ENCODE measurements at regions not wholly inside any gene's neighbourhood (a gene's known extent, or its start where the extent isn't known, plus 50 kb on each side); places are given as distances from the start of the nearest gene placed in this dataset.
"Not testable (repeated sequence)": the region's sequence is repeated elsewhere in the genome, so short reads cannot be mapped to it uniquely, and the experiment has no call there.

DNA sequence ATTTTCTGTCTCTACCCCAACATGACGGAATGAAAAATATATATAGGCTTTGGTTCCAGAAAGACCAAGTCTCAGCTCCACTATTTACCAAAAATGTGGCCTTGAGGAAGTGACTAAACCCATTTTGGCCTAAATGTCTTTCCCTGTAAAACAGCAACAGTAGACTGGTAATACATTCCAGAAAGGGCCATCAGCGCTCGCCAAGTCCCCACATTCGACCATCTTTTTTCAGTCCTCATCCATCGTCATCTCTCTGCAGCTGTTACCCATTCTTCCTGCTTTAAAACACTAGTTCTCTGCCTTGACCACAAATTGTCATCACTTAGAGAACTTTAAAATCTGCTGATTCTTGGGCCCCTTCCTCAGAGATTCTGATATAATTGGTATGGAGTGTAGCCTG lies 183.8 kb upstream of the CTAGE1 start:
- H3K4me3 ChIP-seq (ENCODE audit: low read length in 2 of 2) = no peak overlapping the region
- no peaks in the 10 kb centered on the region for H3K27me3 ChIP-seq (ENCODE audit: control insufficient read depth in 3 of 3, insufficient read depth in 3 of 3, low read depth in 1 of 3, low read length in 3 of 3)
- H2BK12ac ChIP-seq (ENCODE audit: low read length) = no peak overlapping the region
- no peak overlapping the region for H3K14ac ChIP-seq (ENCODE audit: low read length)
- no peaks in the 10 kb centered on the region for H3K79me1 ChIP-seq (ENCODE audit: low read depth, low read length)
- H3K4ac ChIP-seq (ENCODE audit: low read length) = no peak overlapping the region
- H4K8ac ChIP-seq (ENCODE audit: low read depth, low read length) = no peak overlapping the region
- no CpG with 5 or more reads among the region's 5 CpGs for WGBS, 2 donors (ENCODE audit: extremely low coverage in 2 of 2, insufficient read length in 2 of 2, insufficient replicate concordance in 1 of 2)
- no peak overlapping the region for H4K91ac ChIP-seq (ENCODE audit: low read depth, low read length, poor library complexity)
- H3K36me3 ChIP-seq (replicated peaks in 1 of 2; ENCODE audit: control insufficient read depth in 2 of 2, insufficient read depth in 2 of 2, low read length in 2 of 2) = no peaks in the 10 kb centered on the region
- H3K27ac ChIP-seq (replicated peaks; ENCODE audit: low read length) = no peak overlapping the region
- H2AFZ ChIP-seq (ENCODE audit: low read length) = no peak overlapping the region
- no peaks in the 10 kb centered on the region for H3K9me3 ChIP-seq (replicated peaks in 1 of 2; ENCODE audit: control insufficient read depth in 2 of 2, insufficient read depth in 1 of 2, low read depth in 1 of 2, low read length in 2 of 2)
- H3K4me1 ChIP-seq (ENCODE audit: control insufficient read depth in 2 of 2, insufficient read depth in 1 of 2, low read depth in 1 of 2, low read length in 2 of 2) = peaks cover 0 to 4% of the 10 kb centered on the region in 2 donors
- H3K23ac ChIP-seq (ENCODE audit: low read depth, low read length, poor library complexity) = no peak overlapping the region
- DNase-seq (ENCODE audit: low spot score) = no peak
- no peak overlapping the region for H2BK120ac ChIP-seq (ENCODE audit: low read depth, low read length)
- no peak overlapping the region for H3K9ac ChIP-seq (ENCODE audit: low read depth, low read length, poor library complexity)
- no peak overlapping the region for H3K18ac ChIP-seq (ENCODE audit: low read length)
- no peak overlapping the region for H2BK15ac ChIP-seq (ENCODE audit: low read length)
- H2AK5ac ChIP-seq (ENCODE audit: low read depth, low read length) = no peak overlapping the region
- H3K4me2 ChIP-seq (ENCODE audit: insufficient read depth, low read length, poor library complexity, severe bottlenecking) = no peak overlapping the region
- no peak overlapping the region for H2BK5ac ChIP-seq (ENCODE audit: low read length)

DNA sequence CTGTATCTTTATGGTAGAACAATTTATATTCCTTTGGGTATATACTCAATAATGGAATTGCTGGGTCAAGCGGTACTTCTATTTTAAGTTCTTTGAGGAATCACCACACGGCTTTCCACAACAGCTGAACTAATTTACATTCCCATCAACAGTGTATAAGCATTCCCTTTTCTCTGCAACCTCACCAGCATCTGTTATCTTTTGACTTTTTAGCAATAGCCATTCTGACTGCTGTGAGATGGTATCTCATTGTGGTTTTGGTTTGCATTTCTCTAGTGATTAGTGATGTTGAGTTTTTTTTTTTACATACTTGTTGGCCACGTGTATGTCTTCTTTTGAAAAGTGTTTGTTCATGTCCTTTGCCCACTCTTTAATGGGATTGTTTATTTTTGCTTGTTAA lies 184.7 kb upstream of the CTAGE1 start:
- not testable (repeated sequence) for DNase-seq (ENCODE audit: low spot score); H3K4me2 ChIP-seq (ENCODE audit: insufficient read depth, low read length, poor library complexity, severe bottlenecking); H4K8ac ChIP-seq (ENCODE audit: low read depth, low read length); H3K9ac ChIP-seq (ENCODE audit: low read depth, low read length, poor library complexity); H2BK5ac ChIP-seq (ENCODE audit: low read length); H2BK15ac ChIP-seq (ENCODE audit: low read length); H3K27ac ChIP-seq (replicated peaks; ENCODE audit: low read length); H2BK120ac ChIP-seq (ENCODE audit: low read depth, low read length); H3K18ac ChIP-seq (ENCODE audit: low read length); H3K14ac ChIP-seq (ENCODE audit: low read length); H2BK12ac ChIP-seq (ENCODE audit: low read length); H3K79me1 ChIP-seq (ENCODE audit: low read depth, low read length); H3K9me3 ChIP-seq (replicated peaks in 1 of 2; ENCODE audit: control insufficient read depth in 2 of 2, insufficient read depth in 1 of 2, low read depth in 1 of 2, low read length in 2 of 2); H3K4me3 ChIP-seq (ENCODE audit: low read length in 2 of 2); H3K4ac ChIP-seq (ENCODE audit: low read length); H3K36me3 ChIP-seq (replicated peaks in 1 of 2; ENCODE audit: control insufficient read depth in 2 of 2, insufficient read depth in 2 of 2, low read length in 2 of 2); H2AFZ ChIP-seq (ENCODE audit: low read length); H4K91ac ChIP-seq (ENCODE audit: low read depth, low read length, poor library complexity); H3K27me3 ChIP-seq (ENCODE audit: control insufficient read depth in 3 of 3, insufficient read depth in 3 of 3, low read depth in 1 of 3, low read length in 3 of 3); H3K23ac ChIP-seq (ENCODE audit: low read depth, low read length, poor library complexity); H2AK5ac ChIP-seq (ENCODE audit: low read depth, low read length)
- H3K4me1 ChIP-seq (ENCODE audit: control insufficient read depth in 2 of 2, insufficient read depth in 1 of 2, low read depth in 1 of 2, low read length in 2 of 2) = peaks cover 0 to 11% of the 10 kb centered on the region in 2 donors
- no CpG with 5 or more reads among the region's 3 CpGs for WGBS, 2 donors (ENCODE audit: extremely low coverage in 2 of 2, insufficient read length in 2 of 2, insufficient replicate concordance in 1 of 2)

DNA sequence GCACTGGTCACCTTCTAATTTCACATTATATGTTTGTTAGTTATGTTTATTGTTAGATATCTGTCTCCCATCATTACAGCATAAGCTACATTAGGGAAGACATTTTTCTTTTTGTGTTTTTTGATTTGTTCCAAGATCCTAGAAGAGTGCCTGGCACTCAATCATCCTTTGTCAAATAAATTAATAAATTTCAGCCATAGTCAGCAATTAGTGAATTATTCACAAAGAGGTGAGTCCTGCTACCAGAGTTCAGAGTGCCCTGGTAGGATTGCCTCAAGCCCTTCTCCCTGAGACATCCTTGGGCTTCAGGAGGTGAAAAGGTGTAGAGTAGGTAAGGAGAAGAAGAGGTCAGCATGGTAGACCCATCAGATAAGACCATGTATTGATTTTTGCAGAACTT lies 186.2 kb upstream of the CTAGE1 start:
- no peak overlapping the region for H3K18ac ChIP-seq (ENCODE audit: low read length)
- H2BK5ac ChIP-seq (ENCODE audit: low read length) = no peak overlapping the region
- no peaks in the 10 kb centered on the region for H3K27me3 ChIP-seq (ENCODE audit: control insufficient read depth in 3 of 3, insufficient read depth in 3 of 3, low read depth in 1 of 3, low read length in 3 of 3)
- H2BK12ac ChIP-seq (ENCODE audit: low read length) = no peak overlapping the region
- H3K36me3 ChIP-seq (replicated peaks in 1 of 2; ENCODE audit: control insufficient read depth in 2 of 2, insufficient read depth in 2 of 2, low read length in 2 of 2) = no peaks in the 10 kb centered on the region
- no peaks in the 10 kb centered on the region for H3K9me3 ChIP-seq (replicated peaks in 1 of 2; ENCODE audit: control insufficient read depth in 2 of 2, insufficient read depth in 1 of 2, low read depth in 1 of 2, low read length in 2 of 2)
- no peaks in the 10 kb centered on the region for H3K79me1 ChIP-seq (ENCODE audit: low read depth, low read length)
- DNase-seq (ENCODE audit: low spot score) = no peak
- no peak overlapping the region for H3K27ac ChIP-seq (replicated peaks; ENCODE audit: low read length)
- H3K4me3 ChIP-seq (ENCODE audit: low read length in 2 of 2) = no peak overlapping the region
- H3K4me2 ChIP-seq (ENCODE audit: insufficient read depth, low read length, poor library complexity, severe bottlenecking) = no peak overlapping the region
- H3K14ac ChIP-seq (ENCODE audit: low read length) = no peak overlapping the region
- H4K91ac ChIP-seq (ENCODE audit: low read depth, low read length, poor library complexity) = no peak overlapping the region
- peaks cover 0 to 17% of the 10 kb centered on the region in 2 donors for H3K4me1 ChIP-seq (ENCODE audit: control insufficient read depth in 2 of 2, insufficient read depth in 1 of 2, low read depth in 1 of 2, low read length in 2 of 2)
- H2BK120ac ChIP-seq (ENCODE audit: low read depth, low read length) = no peak overlapping the region
- no peak overlapping the region for H3K4ac ChIP-seq (ENCODE audit: low read length)
- H4K8ac ChIP-seq (ENCODE audit: low read depth, low read length) = no peak overlapping the region
- no peak overlapping the region for H2BK15ac ChIP-seq (ENCODE audit: low read length)
- no peak overlapping the region for H2AFZ ChIP-seq (ENCODE audit: low read length)
- H3K23ac ChIP-seq (ENCODE audit: low read depth, low read length, poor library complexity) = no peak overlapping the region
- H3K9ac ChIP-seq (ENCODE audit: low read depth, low read length, poor library complexity) = no peak overlapping the region
- H2AK5ac ChIP-seq (ENCODE audit: low read depth, low read length) = no peak overlapping the region

DNA sequence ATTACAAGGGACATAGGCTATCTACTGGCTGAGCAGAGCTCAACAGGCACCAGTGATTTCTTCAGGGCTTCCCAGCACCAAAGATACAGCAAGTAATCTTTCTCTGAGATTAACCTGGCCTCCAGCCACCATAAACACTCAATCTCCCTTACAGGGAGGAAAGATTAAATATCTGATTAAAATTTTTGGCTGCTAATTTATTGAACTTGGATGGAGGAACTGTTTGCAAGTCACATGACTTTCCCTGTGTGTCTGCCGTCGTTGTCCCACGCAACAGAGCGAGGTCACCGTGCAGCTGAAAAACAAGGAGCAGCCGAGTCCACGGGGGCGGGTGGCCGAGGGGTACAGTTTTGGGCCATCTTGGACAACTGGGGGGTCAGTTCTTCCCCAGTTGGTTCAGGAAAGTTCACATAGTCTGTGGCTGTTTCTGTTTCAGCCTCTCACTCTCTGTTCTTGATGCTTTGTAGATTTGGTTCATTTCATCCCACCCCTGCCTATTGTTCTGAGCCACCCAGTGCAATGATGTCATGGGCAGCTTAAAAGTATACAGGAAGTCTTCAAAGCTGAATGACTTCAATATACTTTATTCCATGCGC lies 186.8 kb upstream of the CTAGE1 start:
- no peaks in the 10 kb centered on the region for H3K79me1 ChIP-seq (ENCODE audit: low read depth, low read length)
- no peak overlapping the region for H2AFZ ChIP-seq (ENCODE audit: low read length)
- H4K91ac ChIP-seq (ENCODE audit: low read depth, low read length, poor library complexity) = no peak overlapping the region
- H3K18ac ChIP-seq (ENCODE audit: low read length) = no peak overlapping the region
- no peak overlapping the region for H2BK15ac ChIP-seq (ENCODE audit: low read length)
- H2AK5ac ChIP-seq (ENCODE audit: low read depth, low read length) = no peak overlapping the region
- H2BK120ac ChIP-seq (ENCODE audit: low read depth, low read length) = no peak overlapping the region
- H3K9me3 ChIP-seq (replicated peaks in 1 of 2; ENCODE audit: control insufficient read depth in 2 of 2, insufficient read depth in 1 of 2, low read depth in 1 of 2, low read length in 2 of 2) = no peaks in the 10 kb centered on the region
- no peak overlapping the region for H3K4ac ChIP-seq (ENCODE audit: low read length)
- WGBS, 2 donors (ENCODE audit: extremely low coverage in 2 of 2, insufficient read length in 2 of 2, insufficient replicate concordance in 1 of 2) = no CpG with 5 or more reads among the region's 10 CpGs
- H3K27ac ChIP-seq (replicated peaks; ENCODE audit: low read length) = no peak overlapping the region
- no peak overlapping the region for H3K4me2 ChIP-seq (ENCODE audit: insufficient read depth, low read length, poor library complexity, severe bottlenecking)
- H4K8ac ChIP-seq (ENCODE audit: low read depth, low read length) = no peak overlapping the region
- no peak overlapping the region for H3K4me3 ChIP-seq (ENCODE audit: low read length in 2 of 2)
- H3K36me3 ChIP-seq (replicated peaks in 1 of 2; ENCODE audit: control insufficient read depth in 2 of 2, insufficient read depth in 2 of 2, low read length in 2 of 2) = no peaks in the 10 kb centered on the region
- no peak overlapping the region for H3K9ac ChIP-seq (ENCODE audit: low read depth, low read length, poor library complexity)
- DNase-seq (ENCODE audit: low spot score) = no peak
- H3K23ac ChIP-seq (ENCODE audit: low read depth, low read length, poor library complexity) = no peak overlapping the region
- H2BK12ac ChIP-seq (ENCODE audit: low read length) = no peak overlapping the region
- no peaks in the 10 kb centered on the region for H3K27me3 ChIP-seq (ENCODE audit: control insufficient read depth in 3 of 3, insufficient read depth in 3 of 3, low read depth in 1 of 3, low read length in 3 of 3)
- peaks cover 0 to 17% of the 10 kb centered on the region in 2 donors for H3K4me1 ChIP-seq (ENCODE audit: control insufficient read depth in 2 of 2, insufficient read depth in 1 of 2, low read depth in 1 of 2, low read length in 2 of 2)
- H2BK5ac ChIP-seq (ENCODE audit: low read length) = no peak overlapping the region
- no peak overlapping the region for H3K14ac ChIP-seq (ENCODE audit: low read length)

All from neuronal stem cell (in vitro differentiated cells).